GM12878 (cell line): ENCODE measurements at regions not wholly inside any gene's neighbourhood (a gene's known extent, or its start where the extent isn't known, plus 50 kb on each side); places are given as distances from the start of the nearest gene placed in this dataset.

Source experiments
- CEBPB ChIP-seq, 2 experiments: fragments of 150-350 bp in 1 of 2; IDR thresholded peaks; 2 replicates each; pipeline ENCODE4 v1.6.1; 2012 to 2014; ENCODE audit warnings: low read depth in 2 of 2, low read length in 2 of 2, borderline replicate concordance in 1 of 2, inconsistent platforms in 1 of 2
- GABPA ChIP-seq: IDR thresholded peaks from 2 replicates; pipeline ENCODE4 v1.6.1; 2014; ENCODE audit warnings: antibody characterized with exemption, low read depth, mild to moderate bottlenecking, inconsistent platforms
- IRF3 ChIP-seq: fragments of 450-650 bp; IDR thresholded peaks from 2 replicates; pipeline ENCODE4 v1.6.1; 2014; ENCODE audit warnings: mild to moderate bottlenecking
- NFIC ChIP-seq: IDR thresholded peaks from 2 replicates; pipeline ENCODE4 v1.6.1; 2012; ENCODE audit warnings: low read depth, mild to moderate bottlenecking, inconsistent platforms, low read length, moderate library complexity
- NFYB ChIP-seq: IDR thresholded peaks from 2 replicates; pipeline ENCODE4 v1.6.1; 2011; ENCODE audit warnings: low read depth, mild to moderate bottlenecking, low read length, improper control_type of control experiment, moderate library complexity; ENCODE audit not compliant: insufficient read depth
- NR2C1 ChIP-seq: fragments of 450-650 bp; IDR thresholded peaks from 2 replicates; pipeline ENCODE4 v1.6.1; 2017; ENCODE audit warnings: antibody characterized with exemption, mild to moderate bottlenecking, moderate library complexity
- PKNOX1 ChIP-seq: fragments of 450-650 bp; IDR thresholded peaks from 2 replicates; pipeline ENCODE4 v1.6.1; 2016; ENCODE audit warnings: mild to moderate bottlenecking
- RBBP5 ChIP-seq: fragments of 200-600 bp; sonication (generic); conservative IDR thresholded peaks from 2 replicates; pipeline ENCODE4 v1.6.1; 2016
- ZBTB4 ChIP-seq: fragments of 450-650 bp; formaldehyde crosslinking; IDR thresholded peaks from 2 replicates; pipeline ENCODE4 v1.4.0; 2022; ENCODE audit warnings: mild to moderate bottlenecking, moderate library complexity
- ZNF687 ChIP-seq: fragments of 450-650 bp; IDR thresholded peaks from 2 replicates; pipeline ENCODE4 v1.6.1; 2017; ENCODE audit warnings: mild to moderate bottlenecking, moderate library complexity
- ZSCAN29 ChIP-seq: fragments of 450-650 bp; IDR thresholded peaks from 2 replicates; pipeline ENCODE4 v1.6.1; 2017; ENCODE audit warnings: mild to moderate bottlenecking, moderate library complexity

- no peak for TF ChIP-seq NFYB
- no peak for TF ChIP-seq ZSCAN29
- TF ChIP-seq NFIC, result no peak
- TF ChIP-seq PKNOX1, result no peak
- TF ChIP-seq IRF3, result no peak
- no peak for TF ChIP-seq ZNF687
- no peak for TF ChIP-seq NR2C1
- TF ChIP-seq ZBTB4 (CRISPR knock-in tag), result no peak
- no peak for TF ChIP-seq RBBP5
- TF ChIP-seq GABPA, result no peak
- TF ChIP-seq CEBPB (IDR thresholded peaks at IDR 0.05; ENCODE audit: borderline replicate concordance in 1 of 2, low read depth in 2 of 2, low read length in 2 of 2), result no peak
Measured at GRCh38 chr18:42477267-42477666, 522.2 kb downstream of the PIK3C3 start (continued).
